ENCODE measurements at regions not wholly inside any gene's neighbourhood (a gene's known extent, or its start where the extent isn't known, plus 50 kb on each side); places are given as distances from the start of the nearest gene placed in this dataset.
"Not testable (repeated sequence)": the region's sequence is repeated elsewhere in the genome, so short reads cannot be mapped to it uniquely, and the experiment has no call there.

DNA sequence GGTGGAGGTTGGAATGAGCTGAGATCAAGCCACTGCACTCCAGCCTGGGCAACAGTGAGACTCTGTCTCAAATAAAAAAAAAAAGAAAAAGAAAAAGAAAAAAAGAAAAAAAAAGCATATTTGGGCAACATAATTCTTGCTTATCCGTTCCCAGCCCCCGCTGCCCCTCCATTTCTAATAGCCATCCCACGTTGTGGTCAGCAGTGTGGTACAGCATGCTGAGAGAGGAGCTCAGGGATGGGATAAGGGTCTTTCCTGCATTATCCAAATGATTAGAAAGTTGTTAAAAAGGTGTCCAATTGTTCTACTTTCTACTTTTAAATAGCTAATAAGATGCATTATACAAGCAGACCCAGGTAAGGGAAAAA lies 104.9 kb upstream of the ZNF92 start:
- Histone ChIP-seq H3K9me3 (no peaks in the 10 kb centered on the region), H3K4me3 (peak overlapping the region in 2 of 3 donors; percentile 41 to 65), H3K27ac (no peak overlapping the region), H3K27me3 (peaks cover 0 to 32% of the 10 kb centered on the region in 2 donors), H3K4me1 (peaks cover 0 to 10% of the 10 kb centered on the region in 2 donors), H3K36me3 (no peaks in the 10 kb centered on the region)
- TF ChIP-seq POLR2A (IDR thresholded peaks at IDR 0.05), result no peak
- intact Hi-C loops (cut with DNase I; ENCODE audit: low total_unique reads), result no loop called here
- DNase-seq (ENCODE audit: low spot score in 2 of 2), result no peak

DNA sequence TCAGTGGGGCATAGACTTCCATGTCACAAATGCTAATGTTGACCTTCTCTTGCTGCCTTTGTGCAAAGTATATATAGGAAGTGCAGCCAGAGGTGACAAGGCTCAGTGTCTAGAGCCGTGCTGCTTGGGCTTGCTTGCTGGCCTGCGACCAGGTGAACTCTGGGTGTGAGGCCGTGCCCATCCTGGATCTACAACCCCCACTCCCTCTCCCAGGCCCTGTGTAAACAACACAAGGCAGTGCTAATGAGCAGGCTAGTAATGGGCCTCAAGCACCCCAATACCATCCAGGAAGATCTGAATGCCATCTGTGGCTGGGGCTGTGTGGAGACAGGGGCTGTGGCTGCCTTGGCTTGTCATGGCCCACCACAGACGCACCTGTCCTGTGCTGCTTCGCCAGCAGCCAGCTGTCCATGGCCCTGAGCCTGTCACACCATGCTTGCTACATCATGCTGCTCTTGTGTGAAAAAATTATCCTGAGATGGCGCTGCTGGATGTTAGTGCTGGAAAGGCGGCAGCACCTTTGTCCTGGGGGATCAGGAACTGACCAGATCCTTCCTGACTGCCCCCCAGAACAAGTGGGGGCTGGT lies 107.6 kb upstream of the ZNF92 start:
- Histone ChIP-seq H3K4me1 (peaks cover 0 to 10% of the 10 kb centered on the region in 2 donors), H3K27ac (no peak overlapping the region), H3K4me3 (no peak overlapping the region), H3K36me3 (no peaks in the 10 kb centered on the region), H3K9me3 (no peaks in the 10 kb centered on the region), H3K27me3 (peaks cover 0 to 16% of the 10 kb centered on the region in 2 donors)
- DNase-seq (ENCODE audit: low spot score in 2 of 2), result no peak
- TF ChIP-seq, protein P1, sequence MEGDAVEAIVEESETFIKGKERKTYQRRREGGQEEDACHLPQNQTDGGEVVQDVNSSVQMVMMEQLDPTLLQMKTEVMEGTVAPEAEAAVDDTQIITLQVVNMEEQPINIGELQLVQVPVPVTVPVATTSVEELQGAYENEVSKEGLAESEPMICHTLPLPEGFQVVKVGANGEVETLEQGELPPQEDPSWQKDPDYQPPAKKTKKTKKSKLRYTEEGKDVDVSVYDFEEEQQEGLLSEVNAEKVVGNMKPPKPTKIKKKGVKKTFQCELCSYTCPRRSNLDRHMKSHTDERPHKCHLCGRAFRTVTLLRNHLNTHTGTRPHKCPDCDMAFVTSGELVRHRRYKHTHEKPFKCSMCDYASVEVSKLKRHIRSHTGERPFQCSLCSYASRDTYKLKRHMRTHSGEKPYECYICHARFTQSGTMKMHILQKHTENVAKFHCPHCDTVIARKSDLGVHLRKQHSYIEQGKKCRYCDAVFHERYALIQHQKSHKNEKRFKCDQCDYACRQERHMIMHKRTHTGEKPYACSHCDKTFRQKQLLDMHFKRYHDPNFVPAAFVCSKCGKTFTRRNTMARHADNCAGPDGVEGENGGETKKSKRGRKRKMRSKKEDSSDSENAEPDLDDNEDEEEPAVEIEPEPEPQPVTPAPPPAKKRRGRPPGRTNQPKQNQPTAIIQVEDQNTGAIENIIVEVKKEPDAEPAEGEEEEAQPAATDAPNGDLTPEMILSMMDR (IDR thresholded peaks at IDR 0.05), result no peak
- no peak for TF ChIP-seq POLR2A (IDR thresholded peaks at IDR 0.05)
- no peak for TF ChIP-seq POLR2AphosphoS5 (IDR thresholded peaks at IDR 0.05)
- intact Hi-C loops (cut with DNase I; ENCODE audit: low total_unique reads), result no loop called here

DNA sequence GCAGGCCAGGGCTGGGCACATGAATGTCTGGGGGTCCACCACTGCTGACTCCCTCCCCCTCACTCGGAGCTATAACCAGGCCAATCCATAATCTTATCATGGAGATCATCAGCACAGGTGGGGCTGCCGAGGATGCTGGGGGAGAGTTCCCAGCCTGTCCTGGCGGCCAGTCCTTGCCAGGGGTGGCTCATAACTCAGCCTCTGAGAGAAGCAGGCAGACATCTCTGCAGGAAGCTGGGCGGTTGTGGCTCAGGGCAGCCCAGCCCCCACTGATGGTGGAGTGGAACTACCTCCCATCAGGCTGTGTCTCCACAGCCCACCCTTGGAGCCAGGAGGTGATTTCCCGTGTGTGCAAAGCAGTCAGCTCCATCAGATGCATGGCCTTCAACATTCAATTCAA lies 109.4 kb upstream of the ZNF92 start:
- no peaks in the 10 kb centered on the region for H3K36me3 ChIP-seq
- intact Hi-C loops (cut with DNase I; ENCODE audit: low total_unique reads), result no loop called here
- no peak overlapping the region for H3K4me3 ChIP-seq
- H3K27me3 ChIP-seq, result peaks cover 0 to 3% of the 10 kb centered on the region in 2 donors
- TF ChIP-seq POLR2AphosphoS5 (IDR thresholded peaks at IDR 0.05), result no peak
- TF ChIP-seq POLR2A (IDR thresholded peaks at IDR 0.05), result no peak
- TF ChIP-seq, protein P1 (IDR thresholded peaks at IDR 0.05), result no peak
- no peaks in the 10 kb centered on the region for H3K9me3 ChIP-seq
- no peak for DNase-seq (ENCODE audit: low spot score in 2 of 2)
- H3K27ac ChIP-seq, result no peak overlapping the region
- H3K4me1 ChIP-seq, result peaks cover 0 to 4% of the 10 kb centered on the region in 2 donors

DNA sequence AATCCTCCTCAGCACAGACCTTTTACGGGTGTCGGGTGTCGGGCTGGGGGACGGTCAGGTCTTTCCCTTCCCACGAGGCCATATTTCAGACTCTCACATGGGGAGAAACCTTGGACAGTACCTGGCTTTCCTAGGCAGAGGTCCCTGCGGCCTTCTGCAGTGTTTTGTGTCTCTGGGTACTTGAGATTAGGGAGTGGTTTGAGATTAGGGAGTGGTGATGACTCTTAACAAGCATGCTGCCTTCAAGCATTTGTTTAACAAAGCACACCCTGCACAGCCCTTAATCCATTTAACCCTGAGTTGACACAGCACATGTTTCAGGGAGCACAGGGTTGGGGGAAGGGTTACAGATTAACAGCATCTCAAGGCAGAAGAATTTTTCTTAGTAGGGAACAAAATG lies 113.0 kb upstream of the ZNF92 start:
- intact Hi-C loops (cut with DNase I; ENCODE audit: low total_unique reads); H3K27me3 ChIP-seq; DNase-seq (ENCODE audit: low spot score in 2 of 2); H3K4me3 ChIP-seq; H3K9me3 ChIP-seq; H3K36me3 ChIP-seq; H3K4me1 ChIP-seq; H3K27ac ChIP-seq: not testable (repeated sequence)

DNA sequence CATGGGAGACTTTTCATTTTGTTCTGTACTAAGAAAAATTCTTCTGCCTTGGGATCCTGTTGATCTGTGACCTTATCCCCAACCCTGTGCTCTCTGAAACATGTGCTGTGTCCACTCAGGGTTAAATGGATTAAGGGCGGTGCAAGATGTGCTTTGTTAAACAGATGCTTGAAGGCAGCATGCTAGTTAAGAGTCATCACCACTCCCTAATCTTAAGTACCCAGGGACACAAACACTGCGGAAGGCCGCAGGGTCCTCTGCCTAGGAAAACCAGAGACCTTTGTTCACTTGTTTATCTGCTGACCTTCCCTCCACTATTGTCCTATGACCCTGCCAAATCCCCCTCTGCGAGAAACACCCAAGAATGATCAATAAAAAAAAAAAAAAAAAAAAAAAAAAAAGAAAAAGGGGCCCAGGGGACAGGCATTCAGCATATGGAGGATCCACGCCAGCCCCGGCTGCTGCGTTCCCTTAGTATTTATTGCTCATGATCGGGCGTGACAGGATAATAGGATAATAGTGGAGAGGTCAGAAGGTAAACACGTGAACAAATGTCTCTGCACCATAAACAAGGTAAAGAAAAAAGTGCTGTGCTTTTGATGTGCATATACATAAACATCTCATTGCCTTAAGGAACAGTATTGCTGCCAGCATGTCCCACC lies 113.7 kb upstream of the ZNF92 start:
- H3K27ac ChIP-seq; H3K4me3 ChIP-seq; H3K4me1 ChIP-seq; DNase-seq (ENCODE audit: low spot score in 2 of 2); H3K36me3 ChIP-seq; H3K27me3 ChIP-seq; intact Hi-C loops (cut with DNase I; ENCODE audit: low total_unique reads); H3K9me3 ChIP-seq: not testable (repeated sequence)

DNA sequence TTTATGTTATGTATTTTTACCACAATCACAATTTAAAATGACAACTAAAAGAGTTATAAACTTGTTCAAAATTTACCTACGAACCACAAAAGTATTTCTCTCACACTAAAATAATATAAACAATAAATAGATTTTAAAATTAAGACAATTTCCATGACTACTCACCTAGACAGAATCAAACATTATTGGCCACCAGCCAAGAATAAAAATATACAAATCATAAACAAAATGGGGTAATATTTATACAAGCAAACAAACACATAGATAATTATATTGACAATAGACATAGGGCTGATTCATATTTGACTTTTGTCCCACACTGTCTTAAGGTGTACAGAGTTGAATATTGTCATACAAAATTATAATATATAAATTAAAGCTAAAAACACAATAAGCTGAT lies 119.6 kb upstream of the ZNF92 start:
- DNase-seq (ENCODE audit: low spot score in 2 of 2), result no peak
- Histone ChIP-seq H3K9me3 (no peaks in the 10 kb centered on the region), H3K27ac (no peak overlapping the region), H3K4me3 (no peak overlapping the region), H3K27me3 (no peaks in the 10 kb centered on the region), H3K36me3 (no peaks in the 10 kb centered on the region), H3K4me1 (no peaks in the 10 kb centered on the region)
- intact Hi-C loops (cut with DNase I; ENCODE audit: low total_unique reads), result no loop called here
- TF ChIP-seq, protein P1 (IDR thresholded peaks at IDR 0.05), result no peak
- no peak for TF ChIP-seq POLR2AphosphoS5 (IDR thresholded peaks at IDR 0.05)
- no peak for TF ChIP-seq POLR2A (IDR thresholded peaks at IDR 0.05)

All from breast epithelium (tissue), 4 donors.